ENCODE measurements at regions not wholly inside any gene's neighbourhood (a gene's known extent, or its start where the extent isn't known, plus 50 kb on each side); places are given as distances from the start of the nearest gene placed in this dataset.
A peak's percentile ranks its signal among the peaks of the same experiment; 100 is the strongest.

GRCh38 chr3:87175732-87176131, 51.4 kb upstream of the CHMP2B start:
- no peak for DNase-seq

- no peak for DNase-seq
These were observed 53.3 kb upstream of the CHMP2B start for GRCh38 chr3:87173776-87174175.

GRCh38 chr3:87173071-87173470, 54.0 kb upstream of the CHMP2B start:
- no peak for DNase-seq

- peak in 2 of 6 experiments; percentile 22 to 45 for DNase-seq
These were observed 59.3 kb upstream of the CHMP2B start for GRCh38 chr3:87167628-87168456.

GRCh38 chr3:87164245-87164644, 62.9 kb upstream of the CHMP2B start:
- no peak for DNase-seq

GRCh38 chr3:87161851-87162250, 65.3 kb upstream of the CHMP2B start:
- no peak for DNase-seq

GRCh38 chr3:87161417-87161816, 65.7 kb upstream of the CHMP2B start:
- no peak for DNase-seq

- no peak for DNase-seq
These were observed 66.1 kb upstream of the CHMP2B start for GRCh38 chr3:87161013-87161412.

GRCh38 chr3:87158823-87159222, 68.3 kb upstream of the CHMP2B start:
- DNase-seq, result no peak

GRCh38 chr3:87148020-87148419, 79.1 kb upstream of the CHMP2B start:
- no peak for DNase-seq

GRCh38 chr3:87147562-87147961, 79.5 kb upstream of the CHMP2B start:
- no peak for DNase-seq

GRCh38 chr3:87145553-87145952, 81.6 kb upstream of the CHMP2B start:
- DNase-seq, result no peak

- no peak for DNase-seq
These were observed 91.0 kb upstream of the CHMP2B start for GRCh38 chr3:87136066-87136596.

- no peak for DNase-seq
These were observed 91.7 kb upstream of the CHMP2B start for GRCh38 chr3:87135412-87135811.

GRCh38 chr3:87132801-87133200, 94.3 kb upstream of the CHMP2B start:
- no peak for DNase-seq

- no peak for DNase-seq
These were observed 99.1 kb upstream of the CHMP2B start for GRCh38 chr3:87128006-87128405.

- no peak for DNase-seq
These were observed 99.8 kb upstream of the CHMP2B start for GRCh38 chr3:87127281-87127680.

GRCh38 chr3:87126321-87126720, 100.8 kb upstream of the CHMP2B start:
- DNase-seq, result no peak

- no peak for DNase-seq
These were observed 102.0 kb upstream of the CHMP2B start for GRCh38 chr3:87125116-87125515.

GRCh38 chr3:87122766-87123165, 104.3 kb upstream of the CHMP2B start:
- DNase-seq, result no peak

GRCh38 chr3:87121856-87122255, 105.3 kb upstream of the CHMP2B start:
- DNase-seq, result no peak

- DNase-seq, result no peak
These were observed 106.2 kb upstream of the CHMP2B start for GRCh38 chr3:87120881-87121280.

- no peak for DNase-seq
These were observed 106.9 kb upstream of the CHMP2B start for GRCh38 chr3:87120236-87120635.

GRCh38 chr3:87109465-87109864, 117.6 kb upstream of the CHMP2B start:
- DNase-seq, result no peak
